ENCODE measurements at regions not wholly inside any gene's neighbourhood (a gene's known extent, or its start where the extent isn't known, plus 50 kb on each side); places are given as distances from the start of the nearest gene placed in this dataset.

GRCh38 chr12:75666126-75666938 is 154.9 kb upstream of the KRR1 start (continued):
- 0 out of 2 replicates have a peak, but pooled peaks have one; percentile 7 for TF ChIP-seq ELF4 (CRISPR knock-in tag; IDR thresholded peaks at IDR 0.05; ENCODE audit: borderline replicate concordance)
- no peak for TF ChIP-seq HCFC1 (IDR thresholded peaks at IDR 0.05; ENCODE audit: low read depth, low read length)
- TF ChIP-seq ZFP41 (CRISPR knock-in tag; IDR thresholded peaks at IDR 0.05; ENCODE audit: borderline replicate concordance), result no peak
- no peak for TF ChIP-seq ZNF7 (CRISPR knock-in tag; IDR thresholded peaks at IDR 0.05)
- no peak for TF ChIP-seq ZNF138 (CRISPR knock-in tag; IDR thresholded peaks at IDR 0.05; ENCODE audit: low read depth)
- TF ChIP-seq ZBTB3 (CRISPR knock-in tag; IDR thresholded peaks at IDR 0.05; ENCODE audit: borderline replicate concordance, low read depth), result no peak
- peak; percentile 57; the same call in 1 of the 2 replicates for TF ChIP-seq RNF219 (CRISPR knock-in tag; IDR thresholded peaks at IDR 0.05)
- no peak for TF ChIP-seq AGO1 (IDR thresholded peaks at IDR 0.05; ENCODE audit: low read depth, low read length, poor library complexity, severe bottlenecking)
- TF ChIP-seq ETS1 (CRISPR knock-in tag; IDR thresholded peaks at IDR 0.05), result no peak
- TF ChIP-seq CBFB (CRISPR knock-in tag; IDR thresholded peaks at IDR 0.05), result peak; percentile 81
- no peak for TF ChIP-seq ZNF44 (CRISPR knock-in tag; IDR thresholded peaks at IDR 0.05)
- no peak for TF ChIP-seq ZBTB34 (CRISPR knock-in tag; IDR thresholded peaks at IDR 0.05)
- TF ChIP-seq TRAFD1 (CRISPR knock-in tag; IDR thresholded peaks at IDR 0.05; ENCODE audit: borderline replicate concordance), result no peak
- peak; percentile 93 for TF ChIP-seq SALL1 (CRISPR knock-in tag; IDR thresholded peaks at IDR 0.05)
- no peak for TF ChIP-seq TOPORS (CRISPR knock-in tag; IDR thresholded peaks at IDR 0.05)
- no peak for TF ChIP-seq YEATS2 (CRISPR knock-in tag; IDR thresholded peaks at IDR 0.05; ENCODE audit: borderline replicate concordance)
- no peak for TF ChIP-seq CTCF (CRISPR knock-in tag; IDR thresholded peaks at IDR 0.05)
- no peak for TF ChIP-seq THYN1 (CRISPR knock-in tag; IDR thresholded peaks at IDR 0.05; ENCODE audit: borderline replicate concordance, low read depth)
- TF ChIP-seq CBX2 (IDR thresholded peaks at IDR 0.05; ENCODE audit: low read depth, low read length), result no peak
- TF ChIP-seq CBX2 (CRISPR knock-in tag; IDR thresholded peaks at IDR 0.05; ENCODE audit: low read depth), result no peak
- TF ChIP-seq ZFP62 (CRISPR knock-in tag; IDR thresholded peaks at IDR 0.05), result no peak
- no peak for TF ChIP-seq ZNF274 (CRISPR knock-in tag; IDR thresholded peaks at IDR 0.05)
